GM12878 (cell line): ENCODE measurements at regions not wholly inside any gene's neighbourhood (a gene's known extent, or its start where the extent isn't known, plus 50 kb on each side); places are given as distances from the start of the nearest gene placed in this dataset.

ENCODE experiments used
- HSF1 ChIP-seq: fragments of 150-350 bp; IDR thresholded peaks from 2 replicates; pipeline ENCODE4 v1.6.1; 2014; ENCODE audit warnings: mild to moderate bottlenecking, low read depth, low read length
- MAX ChIP-seq: IDR thresholded peaks from 2 replicates; pipeline ENCODE4 v1.6.1; 2012; ENCODE audit warnings: low read depth, low read length, improper control_type of control experiment
- NFIC ChIP-seq: IDR thresholded peaks from 2 replicates; pipeline ENCODE4 v1.6.1; 2012; ENCODE audit warnings: low read depth, mild to moderate bottlenecking, inconsistent platforms, low read length, moderate library complexity
- NFYA ChIP-seq: IDR thresholded peaks from 2 replicates; pipeline ENCODE4 v1.6.1; 2011; ENCODE audit warnings: low read depth, mild to moderate bottlenecking, low read length, improper control_type of control experiment, borderline replicate concordance
- POLR2A ChIP-seq: IDR thresholded peaks from 2 replicates; pipeline ENCODE4 v1.6.1; 2011; ENCODE audit warnings: low read depth, mild to moderate bottlenecking, low read length
- SP1 ChIP-seq: IDR thresholded peaks from one replicate; pipeline ENCODE4 v1.6.1; 2011; ENCODE audit warnings: low read depth, low read length
- STAT3 ChIP-seq: IDR thresholded peaks from 2 replicates; pipeline ENCODE4 v1.6.1; 2011; ENCODE audit warnings: low read depth, low read length, improper control_type of control experiment
- TARDBP ChIP-seq: IDR thresholded peaks from 2 replicates; pipeline ENCODE4 v1.6.1; 2016; ENCODE audit warnings: borderline replicate concordance
- USF2 ChIP-seq: IDR thresholded peaks from 2 replicates; pipeline ENCODE4 v1.6.1; 2011; ENCODE audit warnings: low read depth, low read length, improper control_type of control experiment, borderline replicate concordance
- ZBTB11 ChIP-seq: fragments of 450-650 bp; formaldehyde crosslinking; IDR thresholded peaks from 2 replicates; pipeline ENCODE4 v1.5.0; 2022; ENCODE audit warnings: mild to moderate bottlenecking, missing genetic modification characterization
- ZBTB4 ChIP-seq: fragments of 450-650 bp; formaldehyde crosslinking; IDR thresholded peaks from 2 replicates; pipeline ENCODE4 v1.4.0; 2022; ENCODE audit warnings: mild to moderate bottlenecking, moderate library complexity
- ZNF592 ChIP-seq: fragments of 450-650 bp; IDR thresholded peaks from 2 replicates; pipeline ENCODE4 v1.6.1; 2017; ENCODE audit warnings: mild to moderate bottlenecking, moderate library complexity

- no peak for TF ChIP-seq TARDBP
- no peak for TF ChIP-seq POLR2A
- TF ChIP-seq ZNF592: no peak
- no peak for TF ChIP-seq NFYA
- no peak for TF ChIP-seq MAX
- no peak for TF ChIP-seq ZBTB11 (CRISPR knock-in tag)
- TF ChIP-seq USF2: no peak
- no peak for TF ChIP-seq ZBTB4 (CRISPR knock-in tag)
- TF ChIP-seq SP1: no peak
- no peak for TF ChIP-seq HSF1
- no peak for TF ChIP-seq NFIC
- TF ChIP-seq STAT3: no peak
Measured at GRCh38 chr1:47696404-47696736, 258.5 kb downstream of the FOXD2 start.
